ENCODE measurements at regions not wholly inside any gene's neighbourhood (a gene's known extent, or its start where the extent isn't known, plus 50 kb on each side); places are given as distances from the start of the nearest gene placed in this dataset.

GRCh38 chr3:40851836-40852235 lies 327.1 kb downstream of the ZNF621 start:
- no peak overlapping the region for H3K4me3 ChIP-seq (replicated peaks in 1 of 3; ENCODE audit: low read depth in 2 of 3, low read length in 3 of 3)
- no peaks in the 10 kb centered on the region for H3K27me3 ChIP-seq (ENCODE audit: control insufficient read depth in 2 of 2, insufficient read depth in 2 of 2, low read length in 2 of 2)
- H3K4me2 ChIP-seq (replicated peaks; ENCODE audit: extremely low read depth, low read length, poor library complexity, severe bottlenecking), result no peak overlapping the region
- H2AFZ ChIP-seq (ENCODE audit: insufficient read depth, low read depth, low read length, poor library complexity, severe bottlenecking), result no peak overlapping the region
- intact Hi-C loops (cut with micrococcal nuclease), result no loop called here
- H3K27ac ChIP-seq (ENCODE audit: low read depth in 1 of 2, low read length in 2 of 2), result no peak overlapping the region
- Mint-ChIP-seq H3K9me3 (no peaks in the 10 kb centered on the region), H3K4me1 (peaks cover 11% of the 10 kb centered on the region), H3K36me3 (no peaks in the 10 kb centered on the region), H3K27ac (no peak overlapping the region), H3K4me3 (no peak overlapping the region), H3K27me3 (ENCODE audit: low read depth in 3 of 3) (peaks cover 0 to 1% (median 0%) of the 10 kb centered on the region in 3 donors)
- WGBS (ENCODE audit: insufficient coverage), result 56% methylated on average over 3 of the region's 3 CpGs
- H3K79me2 ChIP-seq (ENCODE audit: insufficient read depth, low read length), result no peaks in the 10 kb centered on the region
- no peak overlapping the region for H3K9ac ChIP-seq (ENCODE audit: insufficient read depth, low read length, poor library complexity, severe bottlenecking)
- H4K20me1 ChIP-seq (ENCODE audit: insufficient read depth, low read length), result no peaks in the 10 kb centered on the region
- H3K9me3 ChIP-seq (replicated peaks in 1 of 2; ENCODE audit: control insufficient read depth in 1 of 2, insufficient read depth in 1 of 2, low read length in 2 of 2), result no peaks in the 10 kb centered on the region
- TF ChIP-seq CTCF (IDR thresholded peaks at IDR 0.05), result no peak
- DNase-seq, result no peak
- no peaks in the 10 kb centered on the region for H3K4me1 ChIP-seq (ENCODE audit: control insufficient read depth in 1 of 2, insufficient read depth in 2 of 2, low read length in 2 of 2)
- H3K36me3 ChIP-seq (replicated peaks in 1 of 2; ENCODE audit: control insufficient read depth in 1 of 2, insufficient read depth in 2 of 2, low read length in 2 of 2), result no peaks in the 10 kb centered on the region

- Histone ChIP-seq H2AFZ (ENCODE audit: insufficient read depth, low read depth, low read length, poor library complexity, severe bottlenecking) (no peak overlapping the region), H3K4me3 (replicated peaks in 1 of 3; ENCODE audit: low read depth in 2 of 3, low read length in 3 of 3) (no peak overlapping the region)
- intact Hi-C loops (cut with micrococcal nuclease), result no loop called here
These were observed 328.0 kb downstream of the ZNF621 start for GRCh38 chr3:40852712-40853111.

More at GRCh38 chr3:40852712-40853111, 328.0 kb downstream of the ZNF621 start:
- no peak overlapping the region for H3K4me3 Mint-ChIP-seq
- H3K27ac Mint-ChIP-seq, result no peak overlapping the region
- peaks cover 11% of the 10 kb centered on the region for H3K4me1 Mint-ChIP-seq
- Histone ChIP-seq H3K9ac (ENCODE audit: insufficient read depth, low read length, poor library complexity, severe bottlenecking) (no peak overlapping the region), H3K27me3 (ENCODE audit: control insufficient read depth in 2 of 2, insufficient read depth in 2 of 2, low read length in 2 of 2) (no peaks in the 10 kb centered on the region), H3K4me1 (ENCODE audit: control insufficient read depth in 1 of 2, insufficient read depth in 2 of 2, low read length in 2 of 2) (no peaks in the 10 kb centered on the region), H4K20me1 (ENCODE audit: insufficient read depth, low read length) (no peaks in the 10 kb centered on the region), H3K79me2 (ENCODE audit: insufficient read depth, low read length) (no peaks in the 10 kb centered on the region), H3K4me2 (replicated peaks; ENCODE audit: extremely low read depth, low read length, poor library complexity, severe bottlenecking) (no peak overlapping the region), H3K36me3 (replicated peaks in 1 of 2; ENCODE audit: control insufficient read depth in 1 of 2, insufficient read depth in 2 of 2, low read length in 2 of 2) (no peaks in the 10 kb centered on the region), H3K27ac (ENCODE audit: low read depth in 1 of 2, low read length in 2 of 2) (no peak overlapping the region), H3K9me3 (replicated peaks in 1 of 2; ENCODE audit: control insufficient read depth in 1 of 2, insufficient read depth in 1 of 2, low read length in 2 of 2) (no peaks in the 10 kb centered on the region)
- H3K27me3 Mint-ChIP-seq (ENCODE audit: low read depth in 3 of 3), result peaks cover 0 to 1% (median 0%) of the 10 kb centered on the region in 3 donors
- H3K36me3 Mint-ChIP-seq, result no peaks in the 10 kb centered on the region
- WGBS (ENCODE audit: insufficient coverage), result no CpG with 5 or more reads among the region's 2 CpGs
- DNase-seq, result no peak
- H3K9me3 Mint-ChIP-seq, result no peaks in the 10 kb centered on the region
- no peak for TF ChIP-seq CTCF (IDR thresholded peaks at IDR 0.05)

Data from CD14-positive monocyte (primary cell).